ENCODE measurements at regions not wholly inside any gene's neighbourhood (a gene's known extent, or its start where the extent isn't known, plus 50 kb on each side); places are given as distances from the start of the nearest gene placed in this dataset.

DNA sequence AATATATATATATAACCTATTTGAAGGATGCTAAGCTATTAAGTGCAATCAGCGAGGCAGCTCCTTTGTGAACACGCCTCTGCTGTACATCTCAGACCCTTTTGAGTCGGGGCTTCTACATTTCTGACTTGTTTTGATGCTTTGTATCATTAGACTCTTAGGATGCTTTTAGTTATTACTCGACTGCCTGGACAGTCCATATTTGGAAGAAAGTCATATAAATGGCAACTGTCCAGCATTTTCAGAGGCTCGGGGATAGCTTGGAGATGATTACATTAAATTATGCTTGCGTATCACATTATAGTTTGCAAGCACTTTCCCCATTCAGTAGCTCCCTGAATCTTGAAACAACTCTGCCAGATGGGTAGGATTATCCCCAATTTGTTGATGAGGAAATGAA is 257.9 kb downstream of the PTEN start:
- no peaks in the 10 kb centered on the region for H3K36me3 ChIP-seq (ENCODE audit: control insufficient read depth, insufficient read depth, low read length)
- TF ChIP-seq, protein P1, sequence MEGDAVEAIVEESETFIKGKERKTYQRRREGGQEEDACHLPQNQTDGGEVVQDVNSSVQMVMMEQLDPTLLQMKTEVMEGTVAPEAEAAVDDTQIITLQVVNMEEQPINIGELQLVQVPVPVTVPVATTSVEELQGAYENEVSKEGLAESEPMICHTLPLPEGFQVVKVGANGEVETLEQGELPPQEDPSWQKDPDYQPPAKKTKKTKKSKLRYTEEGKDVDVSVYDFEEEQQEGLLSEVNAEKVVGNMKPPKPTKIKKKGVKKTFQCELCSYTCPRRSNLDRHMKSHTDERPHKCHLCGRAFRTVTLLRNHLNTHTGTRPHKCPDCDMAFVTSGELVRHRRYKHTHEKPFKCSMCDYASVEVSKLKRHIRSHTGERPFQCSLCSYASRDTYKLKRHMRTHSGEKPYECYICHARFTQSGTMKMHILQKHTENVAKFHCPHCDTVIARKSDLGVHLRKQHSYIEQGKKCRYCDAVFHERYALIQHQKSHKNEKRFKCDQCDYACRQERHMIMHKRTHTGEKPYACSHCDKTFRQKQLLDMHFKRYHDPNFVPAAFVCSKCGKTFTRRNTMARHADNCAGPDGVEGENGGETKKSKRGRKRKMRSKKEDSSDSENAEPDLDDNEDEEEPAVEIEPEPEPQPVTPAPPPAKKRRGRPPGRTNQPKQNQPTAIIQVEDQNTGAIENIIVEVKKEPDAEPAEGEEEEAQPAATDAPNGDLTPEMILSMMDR (IDR thresholded peaks at IDR 0.05; ENCODE audit: insufficient read depth, low read length, poor library complexity, severe bottlenecking) = no peak
- no peaks in the 10 kb centered on the region for H3K27me3 ChIP-seq (ENCODE audit: control insufficient read depth, insufficient read depth, low read length)
- H3K4me3 ChIP-seq (ENCODE audit: low read depth, low read length) = no peak overlapping the region
- DNase-seq (ENCODE audit: low read depth) = no peak

DNA sequence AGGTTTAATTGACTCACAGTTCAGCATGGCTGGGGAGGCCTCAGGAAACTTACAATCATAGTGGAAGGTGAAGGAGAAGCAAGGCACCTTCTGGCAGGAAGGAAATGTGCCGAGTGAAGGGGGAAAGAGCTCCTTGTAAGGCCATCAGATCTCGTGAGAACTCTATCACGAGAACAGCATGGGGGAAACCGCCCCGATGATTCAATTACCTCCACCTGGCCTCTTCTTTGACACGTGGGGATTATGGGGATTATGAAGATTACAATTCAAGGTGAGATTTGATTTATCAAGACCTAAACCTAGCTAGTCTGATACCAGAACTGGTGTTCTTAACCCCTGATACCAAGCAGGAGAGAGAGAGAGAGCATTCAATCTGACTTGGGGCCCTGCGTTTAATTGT is 258.7 kb downstream of the PTEN start:
- TF ChIP-seq, protein P1 (IDR thresholded peaks at IDR 0.05; ENCODE audit: insufficient read depth, low read length, poor library complexity, severe bottlenecking) = no peak

DNA sequence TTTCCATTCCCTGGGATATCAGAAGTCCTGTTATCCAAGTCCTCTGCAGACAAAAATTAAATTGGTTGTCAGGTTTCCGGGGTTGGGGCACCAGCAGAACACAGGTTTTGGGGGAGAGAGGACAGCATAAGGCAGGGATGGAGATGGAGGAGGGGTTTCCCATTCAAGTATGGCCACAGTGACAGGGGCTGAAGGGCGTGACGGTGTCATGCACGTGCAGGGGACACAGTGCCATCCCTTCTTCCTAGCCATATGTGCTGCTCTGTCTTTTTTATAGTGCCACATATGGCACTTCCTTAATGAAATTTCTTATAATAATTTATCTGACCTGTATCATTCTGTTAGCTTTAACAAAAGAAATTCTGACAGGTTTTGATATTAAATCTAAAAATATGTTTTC is 259.2 kb downstream of the PTEN start:
- H3K4me3 ChIP-seq (ENCODE audit: low read depth, low read length) = no peak overlapping the region
- DNase-seq (ENCODE audit: low read depth) = no peak
- TF ChIP-seq, protein P1 (IDR thresholded peaks at IDR 0.05; ENCODE audit: insufficient read depth, low read length, poor library complexity, severe bottlenecking) = no peak
- no peaks in the 10 kb centered on the region for H3K27me3 ChIP-seq (ENCODE audit: control insufficient read depth, insufficient read depth, low read length)
- H3K36me3 ChIP-seq (ENCODE audit: control insufficient read depth, insufficient read depth, low read length) = no peaks in the 10 kb centered on the region

More for the DNA sequence above, 258.7 kb downstream of the PTEN start:
- Histone ChIP-seq H3K4me3 (ENCODE audit: low read depth, low read length) (no peak overlapping the region), H3K36me3 (ENCODE audit: control insufficient read depth, insufficient read depth, low read length) (no peaks in the 10 kb centered on the region), H3K27me3 (ENCODE audit: control insufficient read depth, insufficient read depth, low read length) (no peaks in the 10 kb centered on the region)
- no peak for DNase-seq (ENCODE audit: low read depth)

DNA sequence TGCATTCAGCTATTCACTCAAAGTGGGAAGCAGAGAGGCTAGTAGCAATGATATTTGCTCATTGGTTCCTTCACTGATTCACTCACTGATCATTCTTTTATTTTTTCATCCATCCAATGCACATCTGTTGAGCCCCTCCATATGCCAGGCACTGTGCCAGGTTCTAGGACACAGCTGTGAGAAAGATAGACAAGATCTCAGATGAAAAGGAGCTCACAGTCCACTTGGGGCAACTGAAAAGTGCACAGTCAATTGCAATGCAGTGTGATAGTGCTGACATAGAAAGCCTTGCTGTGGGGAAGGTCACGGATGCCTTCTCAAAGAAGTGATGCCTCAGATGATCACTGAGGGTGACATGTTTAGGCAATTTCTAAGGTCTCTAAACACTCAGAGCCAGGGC is 262.3 kb downstream of the PTEN start:
- H3K36me3 ChIP-seq (ENCODE audit: control insufficient read depth, insufficient read depth, low read length) = no peaks in the 10 kb centered on the region
- H3K27me3 ChIP-seq (ENCODE audit: control insufficient read depth, insufficient read depth, low read length) = no peaks in the 10 kb centered on the region
- TF ChIP-seq, protein P1 (IDR thresholded peaks at IDR 0.05; ENCODE audit: insufficient read depth, low read length, poor library complexity, severe bottlenecking) = no peak
- DNase-seq (ENCODE audit: low read depth) = no peak
- H3K4me3 ChIP-seq (ENCODE audit: low read depth, low read length) = no peak overlapping the region

DNA sequence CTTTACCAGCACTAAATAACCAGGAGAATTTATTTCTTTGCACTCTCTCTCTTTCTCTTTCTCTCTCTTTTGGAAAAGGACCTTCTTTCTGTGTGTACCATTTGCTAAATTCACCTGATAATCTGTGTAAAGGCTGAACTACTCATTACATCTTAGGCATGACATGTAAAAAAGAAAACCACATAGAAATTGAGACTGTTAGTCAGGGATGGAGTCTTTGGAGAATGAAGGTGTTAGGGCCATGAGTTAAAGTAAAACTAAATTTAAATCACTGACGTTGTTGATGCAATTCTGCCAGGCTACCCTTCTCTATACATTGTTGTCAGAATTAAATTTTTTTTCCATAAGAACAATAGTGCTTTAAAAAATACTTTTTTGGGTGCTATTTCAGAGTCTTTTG is 263.3 kb downstream of the PTEN start:
- TF ChIP-seq, protein P1 (IDR thresholded peaks at IDR 0.05; ENCODE audit: insufficient read depth, low read length, poor library complexity, severe bottlenecking) = no peak
- no peak for DNase-seq (ENCODE audit: low read depth)
- Histone ChIP-seq H3K36me3 (ENCODE audit: control insufficient read depth, insufficient read depth, low read length) (no peaks in the 10 kb centered on the region), H3K4me3 (ENCODE audit: low read depth, low read length) (no peak overlapping the region), H3K27me3 (ENCODE audit: control insufficient read depth, insufficient read depth, low read length) (no peaks in the 10 kb centered on the region)

DNA sequence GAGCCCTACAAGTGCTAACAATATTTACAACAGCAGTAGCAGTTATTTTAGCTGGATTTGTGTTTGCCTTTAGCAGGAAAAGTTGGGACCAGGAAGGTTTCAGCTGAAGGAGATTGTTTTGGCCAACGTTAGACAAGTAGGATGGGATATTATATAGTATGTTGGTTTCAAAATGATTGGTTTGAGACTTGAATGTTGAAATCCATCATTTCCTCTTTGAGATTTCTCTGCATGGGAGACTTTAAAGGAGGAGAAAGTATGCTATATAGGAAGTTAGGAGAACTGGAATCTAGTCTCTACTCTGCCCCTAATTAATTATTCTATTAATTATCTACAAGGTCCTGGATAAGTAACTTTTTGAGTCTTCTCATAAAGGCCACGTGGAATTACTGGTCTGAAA is 263.8 kb downstream of the PTEN start:
- no peak for DNase-seq (ENCODE audit: low read depth)
- TF ChIP-seq, protein P1 (IDR thresholded peaks at IDR 0.05; ENCODE audit: insufficient read depth, low read length, poor library complexity, severe bottlenecking) = no peak
- no peaks in the 10 kb centered on the region for H3K36me3 ChIP-seq (ENCODE audit: control insufficient read depth, insufficient read depth, low read length)

More for the DNA sequence above, 263.8 kb downstream of the PTEN start:
- no peak overlapping the region for H3K4me3 ChIP-seq (ENCODE audit: low read depth, low read length)
- no peaks in the 10 kb centered on the region for H3K27me3 ChIP-seq (ENCODE audit: control insufficient read depth, insufficient read depth, low read length)

All from kidney epithelial cell (primary cell).